Heart left ventricle (tissue), 13 donors: ENCODE measurements at regions not wholly inside any gene's neighbourhood (a gene's known extent, or its start where the extent isn't known, plus 50 kb on each side); places are given as distances from the start of the nearest gene placed in this dataset.

ENCODE experiments used
- POLR2A ChIP-seq, 2 donors: fragments of 450-650 bp; IDR thresholded peaks; one replicate each; pipeline ENCODE4 v1.6.1; 2017; ENCODE audit warnings: antibody characterized with exemption in 2 of 2, mild to moderate bottlenecking in 2 of 2, moderate library complexity in 2 of 2
- TF ChIP-seq, protein P1 (sequence below), 12 donors: fragments of 200-600 bp; sonication (generic) in 4 of 12; IDR thresholded peaks; one replicate each; pipeline versions ENCODE4 v1.5.0 to v1.8.0; 2018 to 2022; ENCODE audit warnings: antibody characterized with exemption in 12 of 12, mild to moderate bottlenecking in 5 of 12
- donor health status: ischemic (EF 13 %, LVEDD 7.1; RV severe dilation, severe dysfunction).
- donor health status: DM: no; HTN: yes; CAD: no.
- donor health status: DM: no; HTN: no; CAD: no.
- donor health status: ischemic (EF 25% LVEDD 6.9; RV normal size, moderate dysfunction).
- donor health status: ischemic (EF 25% LVEDD 5.7; RV mildly dilated, moderate dysfunction).
- donor health status: ischemic (EF 35%, LVEDD 5.7; RV mildly dilated, moderate dysfunction).
- donor health status: nonischemic (EF 11% LVEDD 7.7; RV severe dilation, severe dysfunction).
- donor health status: DM: yes; HTN: yes; CAD: no.
- donor health status: PGD.
- donor health status: ischemic (EF 29% LVEDD 5.4; RV normal size, mild dysfunction).
- donor health status: nonischemic (EF 23%, LVEDD 6.1; RV moderate dilation, normal function).

DNA sequence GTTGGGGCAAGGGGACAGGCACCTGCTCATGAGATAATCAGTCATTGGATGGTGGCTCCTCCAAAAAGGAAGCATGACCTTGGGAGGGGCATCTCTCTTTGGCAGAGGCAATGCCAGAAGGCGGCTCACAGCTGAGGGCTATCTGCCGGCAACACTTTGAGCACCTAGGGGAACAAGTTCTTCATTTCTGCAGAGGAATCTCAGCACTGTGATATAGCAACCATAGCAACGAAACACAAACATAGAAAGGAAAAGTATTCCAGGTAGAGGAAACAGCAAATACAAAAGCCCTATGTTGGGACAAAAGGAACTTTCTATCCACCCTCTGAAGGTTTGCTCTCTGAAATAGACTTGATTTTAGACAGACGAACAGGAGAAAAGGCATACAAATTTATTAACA lies 89.1 kb upstream of the NEDD4L start:
- TF ChIP-seq, protein P1, sequence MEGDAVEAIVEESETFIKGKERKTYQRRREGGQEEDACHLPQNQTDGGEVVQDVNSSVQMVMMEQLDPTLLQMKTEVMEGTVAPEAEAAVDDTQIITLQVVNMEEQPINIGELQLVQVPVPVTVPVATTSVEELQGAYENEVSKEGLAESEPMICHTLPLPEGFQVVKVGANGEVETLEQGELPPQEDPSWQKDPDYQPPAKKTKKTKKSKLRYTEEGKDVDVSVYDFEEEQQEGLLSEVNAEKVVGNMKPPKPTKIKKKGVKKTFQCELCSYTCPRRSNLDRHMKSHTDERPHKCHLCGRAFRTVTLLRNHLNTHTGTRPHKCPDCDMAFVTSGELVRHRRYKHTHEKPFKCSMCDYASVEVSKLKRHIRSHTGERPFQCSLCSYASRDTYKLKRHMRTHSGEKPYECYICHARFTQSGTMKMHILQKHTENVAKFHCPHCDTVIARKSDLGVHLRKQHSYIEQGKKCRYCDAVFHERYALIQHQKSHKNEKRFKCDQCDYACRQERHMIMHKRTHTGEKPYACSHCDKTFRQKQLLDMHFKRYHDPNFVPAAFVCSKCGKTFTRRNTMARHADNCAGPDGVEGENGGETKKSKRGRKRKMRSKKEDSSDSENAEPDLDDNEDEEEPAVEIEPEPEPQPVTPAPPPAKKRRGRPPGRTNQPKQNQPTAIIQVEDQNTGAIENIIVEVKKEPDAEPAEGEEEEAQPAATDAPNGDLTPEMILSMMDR (IDR thresholded peaks at IDR 0.05) = no peak
- TF ChIP-seq POLR2A (IDR thresholded peaks at IDR 0.05) = no peak
